ENCODE measurements at regions not wholly inside any gene's neighbourhood (a gene's known extent, or its start where the extent isn't known, plus 50 kb on each side); places are given as distances from the start of the nearest gene placed in this dataset.

GRCh38 chr6:163850874-163851273 lies 436.4 kb downstream of the QKI start:
- TF ChIP-seq POLR2AphosphoS5 (IDR thresholded peaks at IDR 0.05; ENCODE audit: borderline replicate concordance, low read depth, low read length) (no peak), EZH2 (IDR thresholded peaks at IDR 0.05) (no peak)
